GM19043 (cell line): ENCODE measurements at regions not wholly inside any gene's neighbourhood (a gene's known extent, or its start where the extent isn't known, plus 50 kb on each side); places are given as distances from the start of the nearest gene placed in this dataset.

Experiments used
- ATAC-seq: cut with Tn5 transposase; IDR thresholded peaks from one replicate; pipeline ENCODE4 v1.9.1; 2021; ENCODE audit warnings: low read depth; ENCODE audit not compliant: unreplicated experiment

DNA sequence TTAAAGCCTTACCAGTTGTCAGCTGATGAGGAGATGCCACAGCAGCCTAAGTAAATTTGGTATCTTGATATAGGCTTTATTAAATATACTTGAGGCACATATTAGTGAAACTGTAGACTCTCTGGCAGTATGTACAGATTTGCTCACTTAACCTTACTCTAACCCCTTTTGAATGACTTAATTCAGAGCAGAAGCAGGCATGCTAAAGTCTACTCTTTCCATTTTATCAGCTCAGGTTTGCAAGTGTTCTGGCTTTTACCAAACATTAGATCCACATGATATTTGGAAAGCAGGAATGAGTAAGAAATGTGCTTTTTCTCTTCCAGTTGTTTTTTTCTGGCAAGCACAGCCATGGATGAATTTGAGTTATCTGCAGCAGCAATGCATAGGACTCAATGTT is 541.0 kb upstream of the PCDH9 start:
- ATAC-seq = no peak

DNA sequence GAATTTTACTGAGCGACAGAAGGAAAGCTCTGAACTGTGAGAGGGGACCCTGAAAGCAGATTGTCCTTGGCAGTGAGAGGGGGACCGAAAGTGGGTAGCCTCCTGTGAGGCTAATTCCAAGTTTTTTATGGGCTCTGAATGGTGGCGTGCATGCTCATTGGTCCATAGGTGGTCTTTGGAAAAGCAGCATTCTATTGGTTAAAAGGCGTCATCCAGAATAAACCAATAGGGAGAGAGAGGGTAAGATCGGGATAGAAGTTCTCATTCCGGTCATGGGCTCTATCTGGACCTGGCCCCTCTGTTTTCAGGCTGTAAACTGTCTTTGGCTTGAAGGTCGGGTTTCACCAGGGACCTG is 539.8 kb upstream of the PCDH9 start:
- ATAC-seq = no peak

GRCh38 chr13:67769063-67769986 is 539.2 kb upstream of the PCDH9 start:
- no peak for ATAC-seq

DNA sequence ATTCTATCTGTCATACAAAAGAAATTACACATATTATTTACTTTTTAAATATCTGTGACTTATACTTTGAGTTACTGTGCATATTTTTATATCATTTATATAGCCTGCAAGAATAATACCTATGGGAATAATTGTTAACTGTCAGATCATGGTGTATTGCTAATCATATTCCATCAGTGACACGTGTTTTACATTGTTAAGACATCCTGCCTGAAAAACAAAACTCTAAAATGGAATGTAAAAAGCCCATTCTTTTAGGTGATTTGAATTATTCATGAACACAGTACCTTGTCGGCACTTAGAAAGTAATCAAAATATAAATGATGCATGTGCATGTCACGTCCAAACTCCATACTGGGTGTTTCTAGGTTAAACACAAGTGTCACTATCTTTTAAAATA is 533.8 kb upstream of the PCDH9 start:
- no peak for ATAC-seq

DNA sequence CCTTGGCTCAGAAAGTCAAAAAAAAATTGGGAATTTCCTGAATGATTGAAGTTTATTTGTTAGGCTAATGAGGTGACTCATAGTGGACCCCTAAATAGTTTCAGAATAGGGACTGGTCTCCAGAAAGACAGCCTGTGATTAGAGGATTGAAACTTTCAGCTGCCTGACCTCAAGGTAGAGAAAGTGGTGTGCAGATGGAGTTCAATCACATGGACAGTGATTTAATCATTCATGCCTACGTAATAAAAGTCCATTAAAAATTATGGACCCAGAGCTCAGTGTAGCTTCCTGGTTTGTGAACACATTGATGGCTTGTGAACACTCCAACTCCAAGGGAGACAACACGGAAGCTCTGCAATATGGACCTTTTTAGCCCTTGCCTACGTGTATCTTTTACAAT is 533.2 kb upstream of the PCDH9 start:
- no peak for ATAC-seq

DNA sequence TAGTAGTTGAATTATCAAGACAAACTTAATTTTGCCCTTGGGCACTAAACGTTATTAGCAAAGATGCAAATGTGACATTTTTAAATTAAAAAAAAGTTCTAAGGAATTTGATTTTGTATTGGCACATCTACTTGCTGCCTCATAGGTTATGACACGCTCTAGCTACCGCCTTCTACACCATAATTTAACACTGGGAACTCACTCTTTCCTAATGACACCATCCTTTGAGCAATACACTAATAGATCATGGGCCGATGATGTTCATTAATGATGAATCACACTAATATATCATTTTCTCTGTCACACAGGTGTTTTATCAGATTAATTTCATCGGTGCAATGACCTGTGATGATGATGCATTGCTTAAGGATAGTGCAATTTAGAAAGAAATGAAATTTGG is 528.8 kb upstream of the PCDH9 start:
- no peak for ATAC-seq

GRCh38 chr13:67754012-67754411 is 523.9 kb upstream of the PCDH9 start:
- ATAC-seq = no peak

DNA sequence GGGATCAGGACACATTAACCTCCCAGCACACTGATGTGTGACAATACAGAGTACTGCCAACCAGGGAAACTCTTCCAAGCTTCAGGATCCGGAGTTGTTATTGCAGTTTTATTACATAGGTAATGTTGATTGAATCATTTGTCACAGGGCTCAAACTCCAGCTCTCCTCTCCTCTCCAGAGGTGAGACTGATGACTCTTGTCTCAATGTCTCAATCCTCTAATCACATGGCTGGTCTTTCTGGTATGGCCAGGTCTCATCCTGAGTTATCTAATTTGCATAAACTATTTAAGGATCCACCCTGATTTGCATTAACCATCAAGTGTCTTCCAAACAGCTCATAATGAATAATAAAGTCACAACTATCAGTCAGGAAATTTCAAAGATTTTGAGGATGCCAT is 522.6 kb upstream of the PCDH9 start:
- no peak for ATAC-seq

- ATAC-seq = no peak
Measured at GRCh38 chr13:67742478-67742877, 512.3 kb upstream of the PCDH9 start.

DNA sequence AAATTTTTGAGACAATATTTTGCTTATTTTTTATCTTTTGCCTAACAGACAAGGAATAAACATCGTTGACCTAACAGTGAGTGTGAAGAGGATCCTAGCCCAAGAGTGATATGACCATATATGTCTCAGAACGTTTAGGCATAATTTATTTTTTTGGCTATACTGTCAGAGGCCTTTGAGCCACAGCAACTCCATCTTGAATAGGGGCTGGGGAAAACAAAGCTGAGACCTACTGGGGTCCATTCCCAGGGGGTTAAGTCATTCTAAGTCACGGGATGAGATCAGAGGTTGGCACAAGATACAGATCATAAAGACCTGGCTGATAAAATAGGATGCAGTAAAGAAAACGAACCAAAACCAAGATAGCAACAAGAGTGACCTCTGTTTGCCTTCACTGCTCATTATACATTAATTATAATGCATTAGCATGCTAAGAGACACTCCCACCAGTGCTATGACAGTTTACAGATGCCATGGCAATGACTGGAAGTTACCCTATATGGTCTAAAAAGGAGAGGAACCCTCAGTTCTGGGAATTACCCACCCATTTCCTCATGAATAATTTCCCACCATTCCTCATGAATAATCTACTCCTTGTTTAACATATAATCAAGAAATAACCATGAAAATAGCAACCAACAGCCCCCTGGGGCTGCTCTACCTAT is 510.9 kb upstream of the PCDH9 start:
- ATAC-seq = no peak

DNA sequence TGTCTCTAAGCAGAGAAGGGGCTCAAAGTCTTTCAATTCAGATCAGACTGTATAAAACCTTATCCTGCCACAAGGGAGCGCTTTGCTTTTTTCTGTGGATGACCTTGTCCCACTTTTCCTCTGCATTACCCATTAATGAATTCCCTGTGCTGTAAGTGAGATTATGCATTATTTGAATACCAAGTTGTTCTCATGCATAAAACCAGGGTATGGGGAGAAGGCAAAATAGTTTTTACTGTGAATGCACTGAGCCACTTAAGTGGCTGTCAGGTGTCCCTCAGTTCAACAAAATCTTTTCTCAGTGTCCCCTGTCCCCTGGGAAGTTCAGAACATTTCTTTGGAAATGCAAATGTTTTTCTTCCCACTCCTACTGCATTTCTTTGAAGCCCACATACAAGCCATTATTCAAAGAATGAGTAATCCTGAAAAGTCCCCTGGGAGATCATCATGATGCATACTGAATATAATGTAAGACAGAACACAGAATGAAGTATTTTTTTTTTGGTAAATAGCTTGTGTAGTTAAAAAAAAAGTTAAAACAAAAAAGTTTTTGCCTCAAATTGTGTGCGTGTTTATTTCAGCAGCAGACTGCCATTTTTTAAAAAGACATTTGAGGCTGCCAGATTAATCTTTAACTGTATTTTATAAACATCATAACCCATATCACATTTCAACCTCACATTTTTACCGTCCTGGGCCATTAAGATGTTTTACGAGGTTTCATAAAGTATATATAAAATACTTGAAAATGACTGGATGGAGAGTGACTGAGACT is 506.7 kb upstream of the PCDH9 start:
- ATAC-seq = no peak

- ATAC-seq = no peak
Measured at GRCh38 chr13:67735651-67736050, 505.5 kb upstream of the PCDH9 start.

DNA sequence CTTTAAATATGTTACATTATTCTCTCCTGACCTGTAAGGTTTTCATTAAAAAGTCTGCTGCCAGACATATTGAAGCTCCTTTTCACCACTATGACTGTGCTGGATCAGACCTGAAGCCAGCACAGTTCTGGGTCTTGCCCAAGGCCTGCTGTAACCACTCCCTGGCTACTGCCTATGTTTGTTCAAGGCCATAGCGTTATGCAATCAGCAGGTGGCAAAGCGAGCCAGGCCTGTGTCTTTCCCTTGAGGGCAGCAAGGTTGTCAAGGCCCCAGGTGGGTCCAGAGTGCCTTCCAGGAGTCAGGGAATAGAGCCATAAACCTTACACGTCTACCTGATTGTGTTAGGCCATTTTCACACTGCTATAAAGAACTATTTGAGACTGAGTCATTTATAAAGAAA is 496.8 kb upstream of the PCDH9 start:
- no peak for ATAC-seq

GRCh38 chr13:67725999-67726398 is 495.9 kb upstream of the PCDH9 start:
- no peak for ATAC-seq

- no peak for ATAC-seq
Measured at GRCh38 chr13:67713571-67713970, 483.4 kb upstream of the PCDH9 start.

DNA sequence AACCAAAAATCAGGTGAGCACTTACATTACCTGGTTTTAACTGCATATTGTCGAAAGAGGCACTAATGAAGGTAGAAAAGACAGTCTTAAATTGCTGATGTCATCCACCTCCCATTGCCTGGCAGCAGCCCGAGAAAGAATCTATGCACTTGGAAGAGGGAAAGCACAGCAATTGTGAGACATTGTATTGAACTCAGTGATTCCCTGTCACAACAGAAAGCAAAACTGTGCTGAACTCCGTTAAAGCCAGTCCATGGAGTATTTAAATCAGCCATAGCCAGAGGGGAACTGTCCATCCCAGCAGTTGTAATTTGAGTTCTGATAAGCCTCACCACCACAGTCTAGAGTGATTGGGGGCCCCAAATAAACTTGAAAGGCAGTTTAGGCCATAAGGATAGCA is 466.6 kb upstream of the PCDH9 start:
- no peak for ATAC-seq

- no peak for ATAC-seq
Measured at GRCh38 chr13:67664502-67664901, 434.4 kb upstream of the PCDH9 start.

GRCh38 chr13:67662997-67663396 is 432.9 kb upstream of the PCDH9 start:
- ATAC-seq = no peak

GRCh38 chr13:67652887-67653286 is 422.8 kb upstream of the PCDH9 start:
- ATAC-seq = no peak

- no peak for ATAC-seq
Measured at GRCh38 chr13:67651908-67652465, 421.9 kb upstream of the PCDH9 start.

DNA sequence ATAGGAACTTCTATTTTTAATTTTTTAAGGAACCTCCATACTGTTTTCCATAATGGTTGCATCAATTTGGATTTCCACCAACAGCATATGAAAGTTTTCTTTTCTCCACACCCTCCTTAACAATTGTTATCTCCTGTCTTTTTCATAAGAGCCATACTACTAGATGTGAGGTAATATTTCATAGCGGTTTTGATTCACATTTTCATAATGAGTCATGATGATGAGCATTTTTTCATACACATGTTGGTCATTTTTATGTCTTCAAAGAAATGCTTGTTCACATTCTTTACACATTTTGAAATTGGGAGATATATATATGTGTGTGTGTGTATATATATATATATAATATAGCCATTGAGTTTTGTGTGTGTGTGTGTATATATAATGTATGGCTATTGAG is 420.3 kb upstream of the PCDH9 start:
- no peak for ATAC-seq
